Epithelial cell of proximal tubule (primary cell): ENCODE measurements at regions not wholly inside any gene's neighbourhood (a gene's known extent, or its start where the extent isn't known, plus 50 kb on each side); places are given as distances from the start of the nearest gene placed in this dataset.
A peak's percentile ranks its signal among the peaks of the same experiment; 100 is the strongest.

Source experiments
- DNase-seq: peaks from one replicate; pipeline ENCODE4 v3.0.0-alpha.2; 2011; ENCODE audit warnings: low read depth
- H3K4me3 ChIP-seq: 2 replicates; pipeline ENCODE4 v1.5.1; 2011; ENCODE audit warnings: low read depth, mild to moderate bottlenecking, low read length
- TF ChIP-seq, protein P1 (sequence below): conservative IDR thresholded peaks from 2 replicates; pipeline ENCODE4 v1.5.1; 2012; ENCODE audit warnings: low read depth, mild to moderate bottlenecking, low read length

DNA sequence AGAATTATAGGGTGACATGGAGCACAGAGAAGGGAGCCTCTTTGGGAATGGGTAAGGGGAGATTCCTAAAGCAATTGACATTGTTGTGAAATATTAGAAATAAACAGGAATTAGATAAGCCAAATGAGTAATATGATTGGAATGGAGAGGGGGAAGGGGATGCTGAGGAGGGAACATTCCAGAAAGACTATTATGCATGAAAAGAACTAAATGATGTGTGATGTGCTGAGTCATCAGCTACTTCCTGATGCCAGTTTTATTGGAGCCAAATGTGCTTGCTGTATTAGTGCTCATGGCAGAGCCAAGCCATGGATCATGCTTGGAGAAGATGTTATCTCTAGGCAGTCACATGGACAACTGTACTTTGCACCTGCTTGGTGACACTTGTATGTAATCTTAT, 189.0 kb upstream of the HCCS start:
- peak; percentile 82 for DNase-seq
- TF ChIP-seq, protein P1, sequence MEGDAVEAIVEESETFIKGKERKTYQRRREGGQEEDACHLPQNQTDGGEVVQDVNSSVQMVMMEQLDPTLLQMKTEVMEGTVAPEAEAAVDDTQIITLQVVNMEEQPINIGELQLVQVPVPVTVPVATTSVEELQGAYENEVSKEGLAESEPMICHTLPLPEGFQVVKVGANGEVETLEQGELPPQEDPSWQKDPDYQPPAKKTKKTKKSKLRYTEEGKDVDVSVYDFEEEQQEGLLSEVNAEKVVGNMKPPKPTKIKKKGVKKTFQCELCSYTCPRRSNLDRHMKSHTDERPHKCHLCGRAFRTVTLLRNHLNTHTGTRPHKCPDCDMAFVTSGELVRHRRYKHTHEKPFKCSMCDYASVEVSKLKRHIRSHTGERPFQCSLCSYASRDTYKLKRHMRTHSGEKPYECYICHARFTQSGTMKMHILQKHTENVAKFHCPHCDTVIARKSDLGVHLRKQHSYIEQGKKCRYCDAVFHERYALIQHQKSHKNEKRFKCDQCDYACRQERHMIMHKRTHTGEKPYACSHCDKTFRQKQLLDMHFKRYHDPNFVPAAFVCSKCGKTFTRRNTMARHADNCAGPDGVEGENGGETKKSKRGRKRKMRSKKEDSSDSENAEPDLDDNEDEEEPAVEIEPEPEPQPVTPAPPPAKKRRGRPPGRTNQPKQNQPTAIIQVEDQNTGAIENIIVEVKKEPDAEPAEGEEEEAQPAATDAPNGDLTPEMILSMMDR: no peak
- H3K4me3 ChIP-seq: no peak overlapping the region

DNA sequence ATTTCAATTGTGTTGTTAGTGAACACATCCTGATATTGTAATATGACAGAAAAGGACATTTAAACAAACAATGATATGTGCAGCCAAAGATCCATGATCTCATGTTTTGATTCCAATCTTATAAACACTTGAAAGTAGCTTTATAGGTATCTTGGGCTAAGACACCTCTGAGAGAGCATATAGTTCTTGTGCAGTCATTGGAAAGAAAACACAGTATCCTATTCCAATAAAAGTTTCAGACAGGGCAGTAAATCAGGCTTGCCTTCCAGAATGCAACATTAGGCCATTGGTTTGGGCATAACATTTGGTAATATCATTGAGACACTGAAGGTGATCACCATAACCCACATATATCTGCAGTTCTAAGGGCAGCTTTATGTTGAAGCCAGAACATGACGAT, 188.3 kb upstream of the HCCS start:
- no peak overlapping the region for H3K4me3 ChIP-seq
- TF ChIP-seq, protein P1: no peak
- no peak for DNase-seq

DNA sequence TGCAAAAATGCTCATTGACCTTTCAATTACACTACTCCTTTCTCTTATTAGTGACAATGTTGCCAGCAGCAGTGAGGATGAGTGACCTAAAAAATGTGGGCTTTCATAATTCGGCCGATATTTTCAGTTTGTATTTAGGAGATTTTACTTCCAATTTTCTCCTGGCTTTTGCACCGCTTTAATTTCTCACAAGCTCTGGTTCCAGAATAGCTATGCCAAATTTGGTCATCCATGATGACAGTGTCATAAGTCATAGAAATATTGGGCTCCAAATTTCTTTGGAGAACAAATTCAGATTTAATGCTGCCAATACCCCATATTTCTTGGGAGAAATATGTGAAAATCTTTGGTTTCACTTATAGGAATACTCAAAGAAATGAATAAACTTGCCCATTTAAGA, 187.7 kb upstream of the HCCS start:
- DNase-seq: no peak
- no peak overlapping the region for H3K4me3 ChIP-seq
- TF ChIP-seq, protein P1: no peak

DNA sequence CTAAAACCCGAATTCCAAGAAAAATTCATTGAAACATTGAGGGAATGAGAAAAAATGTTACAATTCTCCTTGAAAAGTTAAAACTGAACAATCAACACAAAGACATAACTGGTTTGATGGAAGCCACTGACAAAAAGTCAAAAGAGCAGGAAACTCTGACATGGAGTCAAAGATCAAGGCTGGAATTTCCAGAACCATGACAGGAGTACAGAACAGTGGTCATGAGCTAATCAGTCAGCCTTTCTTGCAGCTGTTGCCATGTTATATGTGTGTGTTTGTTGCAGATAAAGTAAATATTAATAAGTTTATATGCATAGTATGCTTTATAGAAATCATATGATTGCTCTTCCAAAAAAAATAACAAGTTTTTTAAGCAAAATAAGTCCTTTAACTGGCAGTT, 184.7 kb upstream of the HCCS start:
- no peak for DNase-seq
- TF ChIP-seq, protein P1: no peak
- H3K4me3 ChIP-seq: no peak overlapping the region

DNA sequence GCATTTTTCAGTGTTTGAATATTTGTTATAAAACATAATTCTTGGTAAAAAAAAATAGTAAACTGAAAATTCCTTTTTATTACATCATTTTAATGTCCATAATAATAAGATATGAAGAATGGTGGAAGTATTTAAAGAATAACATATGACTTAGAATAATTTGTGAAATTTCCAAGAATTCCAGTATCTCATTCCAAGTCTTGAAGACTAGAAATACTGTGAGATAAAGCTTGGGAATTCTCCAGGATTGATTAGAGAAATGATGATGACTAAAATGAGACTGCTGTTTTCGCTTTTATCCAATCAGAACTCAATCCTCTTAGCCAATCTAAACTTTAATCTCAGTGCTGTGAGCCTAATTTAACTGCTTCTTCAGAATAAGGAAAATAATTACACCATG, 184.2 kb upstream of the HCCS start:
- DNase-seq: no peak
- H3K4me3 ChIP-seq: no peak overlapping the region
- TF ChIP-seq, protein P1: no peak

DNA sequence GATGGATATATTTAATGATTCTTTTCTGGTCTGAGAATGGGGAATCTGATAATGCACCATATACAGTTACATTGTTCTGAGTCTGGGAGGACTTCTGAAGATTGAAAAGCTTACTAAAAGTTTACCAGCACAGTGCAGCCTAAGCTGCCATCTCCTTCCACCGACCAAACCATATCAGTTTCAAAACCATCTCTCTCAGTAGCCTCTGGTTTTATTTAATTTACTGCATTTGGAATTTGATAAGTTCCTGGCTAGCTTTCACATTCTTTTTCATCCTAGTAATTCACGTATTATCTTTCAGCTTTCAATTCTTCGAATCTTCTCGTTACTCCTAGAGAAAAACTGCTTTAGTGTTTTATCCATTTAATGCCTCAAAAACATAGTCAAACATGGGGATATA, 181.4 kb upstream of the HCCS start:
- no peak for DNase-seq
- TF ChIP-seq, protein P1: no peak
- H3K4me3 ChIP-seq: no peak overlapping the region

DNA sequence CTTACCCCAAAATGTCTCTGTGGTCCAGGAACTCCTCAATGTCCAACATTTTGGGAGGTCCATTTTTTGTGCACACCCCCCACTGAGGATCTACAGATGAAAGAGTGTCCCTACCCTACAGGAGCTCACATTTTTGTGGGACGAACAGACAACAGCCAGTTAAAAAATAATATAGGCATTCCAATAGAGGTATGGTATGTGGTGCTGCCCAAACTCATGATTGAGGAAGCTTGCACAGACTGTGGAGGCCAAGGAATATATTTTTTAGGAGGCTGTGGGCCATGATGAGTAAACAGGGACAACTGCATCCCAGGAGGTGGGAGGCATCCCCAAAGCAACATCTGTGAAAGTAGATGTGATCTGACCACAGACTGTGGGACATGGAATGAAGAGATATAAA, 181.0 kb upstream of the HCCS start:
- H3K4me3 ChIP-seq: no peak overlapping the region
- no peak for DNase-seq
- TF ChIP-seq, protein P1: no peak
